Small intestine (tissue), 7 donors: ENCODE measurements at regions not wholly inside any gene's neighbourhood (a gene's known extent, or its start where the extent isn't known, plus 50 kb on each side); places are given as distances from the start of the nearest gene placed in this dataset.

Experiments
- DNase-seq, 2 donors: peaks; one replicate each; pipeline versions ENCODE4 v3.0.0 to v3.0.0-alpha.2; 2013
- FAIRE-seq: peaks from 2 replicates; lab custom pipeline; 2012; peaks lifted over from hg19 to GRCh38; lab: Jason Lieb, UNC
- H3K27ac ChIP-seq, 3 donors: one replicate each; pipeline ENCODE4 v1.5.1; 2013; ENCODE audit warnings: low read length in 2 of 3, mild to moderate bottlenecking in 2 of 3, control low read depth in 1 of 3, inconsistent platforms in 1 of 3, low read depth in 1 of 3, moderate library complexity in 1 of 3
- H3K27me3 ChIP-seq, 3 donors: one replicate each; pipeline ENCODE4 v1.6.1; 2013; ENCODE audit warnings: low read length in 3 of 3, inconsistent platforms in 1 of 3; ENCODE audit not compliant: control insufficient read depth in 3 of 3, insufficient read depth in 3 of 3
- H3K36me3 ChIP-seq, 3 donors: one replicate each; pipeline ENCODE4 v1.6.1; 2013; ENCODE audit warnings: low read length in 3 of 3, inconsistent platforms in 1 of 3, low read depth in 1 of 3, mild to moderate bottlenecking in 1 of 3, moderate library complexity in 1 of 3; ENCODE audit not compliant: control insufficient read depth in 3 of 3, insufficient read depth in 2 of 3
- H3K4me1 ChIP-seq, 3 donors: one replicate each; pipeline ENCODE4 v1.6.1; 2013; ENCODE audit warnings: low read length in 2 of 3, inconsistent platforms in 1 of 3, low read depth in 1 of 3, mild to moderate bottlenecking in 1 of 3, moderate library complexity in 1 of 3; ENCODE audit not compliant: control insufficient read depth in 3 of 3, insufficient read depth in 2 of 3
- H3K4me3 ChIP-seq, 3 donors: one replicate each; pipeline ENCODE4 v1.5.1; 2013; ENCODE audit warnings: low read length in 3 of 3, control low read depth in 1 of 3, inconsistent platforms in 1 of 3, low read depth in 1 of 3, mild to moderate bottlenecking in 1 of 3, moderate library complexity in 1 of 3
- H3K9me3 ChIP-seq, 2 donors: one replicate each; pipeline ENCODE4 v1.6.1; 2013; ENCODE audit warnings: low read depth in 1 of 2, low read length in 1 of 2; ENCODE audit not compliant: control insufficient read depth in 2 of 2, insufficient read depth in 1 of 2
- WGBS, 3 donors: extraction: QIAGEN DNeasy Blood & Tissue Kit; methylation state at CpG; one replicate each; pipeline ENCODE4 v1.1.7; 2013; 5-methylcytosine and 5-hydroxymethylcytosine counted together
- donor health status: healthy with polysubstance abuse.
- donor health status: control.
- donor health status: control.
- donor health status: Bipolar disorder and iron deficiency.
- donor health status: healthy.

GRCh38 chr18:38305961-38306360 is 740.4 kb upstream of the CELF4 start:
- WGBS, 3 donors, result 78 to 89% (median 80%) methylated on average over 4 of the region's 4 CpGs
- no peak for DNase-seq
- H3K36me3 ChIP-seq, result no peaks in the 10 kb centered on the region
- H3K4me3 ChIP-seq, result no peak overlapping the region
- H3K9me3 ChIP-seq, result no peaks in the 10 kb centered on the region
- H3K27me3 ChIP-seq, result no peaks in the 10 kb centered on the region
- no peaks in the 10 kb centered on the region for H3K4me1 ChIP-seq
- no peak overlapping the region for H3K27ac ChIP-seq
- no peak for FAIRE-seq

GRCh38 chr18:38301621-38302020 is 736.0 kb upstream of the CELF4 start:
- no peaks in the 10 kb centered on the region for H3K36me3 ChIP-seq
- FAIRE-seq (no peak), DNase-seq (no peak)
- H3K4me1 ChIP-seq, result no peaks in the 10 kb centered on the region
- no peaks in the 10 kb centered on the region for H3K9me3 ChIP-seq
- no peak overlapping the region for H3K27ac ChIP-seq
- H3K4me3 ChIP-seq, result no peak overlapping the region
- H3K27me3 ChIP-seq, result no peaks in the 10 kb centered on the region

DNA sequence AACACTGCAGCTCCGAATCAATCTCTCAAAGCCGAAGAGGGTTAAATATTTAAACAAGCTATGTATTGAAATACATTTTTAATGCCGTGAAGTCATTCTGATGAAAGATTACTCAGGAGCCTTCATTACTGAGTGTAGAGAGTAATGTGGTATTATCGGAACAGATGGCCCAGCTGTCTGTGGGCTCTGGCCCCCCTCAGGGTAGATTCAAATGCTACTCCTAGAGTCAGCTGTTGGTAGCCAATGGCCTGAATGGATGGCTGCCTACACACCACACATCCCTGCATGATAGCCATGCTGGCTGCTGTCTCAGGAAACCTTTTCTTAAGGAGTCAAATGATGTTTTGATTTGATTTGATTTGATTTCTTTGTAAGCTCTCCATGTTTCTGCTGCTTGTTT is 732.3 kb upstream of the CELF4 start:
- Histone ChIP-seq H3K4me3 (no peak overlapping the region), H3K4me1 (no peaks in the 10 kb centered on the region), H3K36me3 (no peaks in the 10 kb centered on the region), H3K9me3 (no peaks in the 10 kb centered on the region), H3K27me3 (no peaks in the 10 kb centered on the region), H3K27ac (no peak overlapping the region)
- DNase-seq (no peak), FAIRE-seq (no peak)
- 69 to 85% (median 78%) methylated on average over 4 of the region's 4 CpGs for WGBS, 3 donors

DNA sequence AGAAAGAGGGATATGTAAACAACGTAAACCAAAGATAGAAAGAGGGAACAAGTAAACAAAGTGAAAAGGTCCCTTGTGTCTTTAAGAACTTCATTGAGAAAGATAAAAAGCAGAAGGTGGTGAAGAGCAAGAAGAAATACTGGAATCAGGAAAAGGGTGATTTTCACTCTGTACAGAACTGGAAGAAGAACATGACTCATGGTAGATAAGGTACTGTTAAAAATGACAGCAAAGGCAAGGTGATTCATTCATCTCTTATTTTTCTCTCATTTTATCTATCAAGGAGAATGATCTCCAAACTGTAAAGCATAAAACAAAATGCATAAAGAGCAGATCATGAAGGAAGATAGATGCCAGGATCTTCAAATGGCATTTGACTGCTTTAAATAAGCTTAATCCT is 724.6 kb upstream of the CELF4 start:
- 75 to 83% (median 80%) methylated on average over 1 of the region's 1 CpG for WGBS, 3 donors
- no peaks in the 10 kb centered on the region for H3K4me1 ChIP-seq
- DNase-seq, result no peak
- no peak overlapping the region for H3K27ac ChIP-seq
- no peaks in the 10 kb centered on the region for H3K27me3 ChIP-seq
- no peak for FAIRE-seq
- H3K4me3 ChIP-seq, result no peak overlapping the region
- H3K9me3 ChIP-seq, result no peaks in the 10 kb centered on the region
- H3K36me3 ChIP-seq, result no peaks in the 10 kb centered on the region

DNA sequence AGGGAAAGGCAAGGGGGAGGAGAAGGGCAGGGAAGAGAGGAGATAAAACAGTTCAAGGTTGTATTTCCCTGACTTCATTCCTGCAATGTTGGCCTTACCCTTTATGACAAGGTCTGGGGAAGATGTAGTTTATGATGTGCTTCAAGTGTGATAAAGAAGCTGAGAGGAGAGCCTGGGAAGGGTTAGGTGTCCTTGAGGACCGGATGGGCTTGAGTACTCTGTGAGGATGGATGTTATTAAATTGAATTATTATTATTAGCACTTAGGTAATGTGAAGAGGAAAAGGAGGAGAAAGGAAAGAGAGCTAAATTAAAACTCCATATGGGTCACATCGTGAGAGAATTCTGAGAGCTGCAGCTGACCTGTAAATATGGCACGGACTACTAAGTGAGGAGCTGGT is 719.4 kb upstream of the CELF4 start:
- no peak for FAIRE-seq
- WGBS, 3 donors, result 73 to 83% (median 73%) methylated on average over 3 of the region's 3 CpGs
- no peaks in the 10 kb centered on the region for H3K27me3 ChIP-seq

DNA sequence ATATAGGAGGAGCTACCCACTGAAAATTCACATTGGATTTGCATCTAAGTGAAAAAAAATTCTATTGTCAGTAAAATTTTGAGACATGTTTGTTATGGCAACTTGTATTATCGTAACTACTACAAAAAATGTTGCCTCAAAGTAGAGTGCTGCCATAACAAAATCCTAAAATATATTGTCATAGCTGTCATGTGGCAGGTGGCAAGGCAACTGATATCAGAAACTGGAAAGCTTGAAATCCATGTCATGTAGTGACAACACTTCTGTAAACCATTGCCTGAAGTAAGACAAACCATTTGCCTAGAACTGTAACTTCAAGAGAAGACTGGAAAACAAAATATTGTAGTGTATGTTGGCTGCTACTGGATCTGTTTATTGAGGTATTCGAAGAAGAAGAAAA is 697.5 kb upstream of the CELF4 start:
- no peaks in the 10 kb centered on the region for H3K27me3 ChIP-seq
- DNase-seq, result no peak
- 72 to 86% (median 75%) methylated on average over 2 of the region's 2 CpGs for WGBS, 3 donors
- no peak for FAIRE-seq
- H3K4me3 ChIP-seq, result no peak overlapping the region
- no peaks in the 10 kb centered on the region for H3K4me1 ChIP-seq
- H3K36me3 ChIP-seq, result no peaks in the 10 kb centered on the region
- H3K27ac ChIP-seq, result no peak overlapping the region
- no peaks in the 10 kb centered on the region for H3K9me3 ChIP-seq

More for the DNA sequence above, 719.4 kb upstream of the CELF4 start:
- H3K4me1 ChIP-seq, result no peaks in the 10 kb centered on the region
- no peaks in the 10 kb centered on the region for H3K36me3 ChIP-seq
- no peak for DNase-seq
- H3K9me3 ChIP-seq, result no peaks in the 10 kb centered on the region
- H3K4me3 ChIP-seq, result no peak overlapping the region
- H3K27ac ChIP-seq, result no peak overlapping the region

GRCh38 chr18:38262661-38263060 is 697.1 kb upstream of the CELF4 start:
- H3K27ac ChIP-seq, result no peak overlapping the region
- no peak overlapping the region for H3K4me3 ChIP-seq
- no peaks in the 10 kb centered on the region for H3K4me1 ChIP-seq
- H3K9me3 ChIP-seq, result no peaks in the 10 kb centered on the region
- no peaks in the 10 kb centered on the region for H3K27me3 ChIP-seq
- DNase-seq (no peak), FAIRE-seq (no peak)
- no peaks in the 10 kb centered on the region for H3K36me3 ChIP-seq

DNA sequence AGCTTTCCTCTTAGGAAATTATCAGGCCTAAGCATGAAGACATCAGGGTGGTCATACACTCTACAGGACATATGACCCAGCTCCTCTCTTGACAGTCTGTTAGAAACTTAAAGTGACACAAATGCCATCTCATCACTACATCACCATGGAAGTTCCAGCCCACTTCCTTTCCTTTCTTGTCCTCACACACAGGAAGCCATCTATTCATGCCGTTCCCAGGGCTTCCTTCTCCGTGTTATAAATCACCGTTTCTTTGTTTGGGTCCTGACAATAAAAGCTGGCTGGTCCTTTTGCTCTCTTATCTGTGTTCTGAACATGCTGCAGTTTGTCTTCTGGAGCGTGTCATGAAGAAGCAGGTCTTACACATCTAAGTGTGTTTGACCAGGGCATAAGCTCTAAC is 692.1 kb upstream of the CELF4 start:
- no peak overlapping the region for H3K4me3 ChIP-seq
- H3K9me3 ChIP-seq, result no peaks in the 10 kb centered on the region
- no peak for FAIRE-seq
- WGBS, 3 donors, result 26 to 42% (median 36%) methylated on average over 4 of the region's 4 CpGs
- no peak for DNase-seq
- H3K27me3 ChIP-seq, result no peaks in the 10 kb centered on the region
- H3K27ac ChIP-seq, result no peak overlapping the region
- H3K36me3 ChIP-seq, result no peaks in the 10 kb centered on the region
- no peaks in the 10 kb centered on the region for H3K4me1 ChIP-seq

GRCh38 chr18:38256366-38256765 is 690.8 kb upstream of the CELF4 start:
- Histone ChIP-seq H3K9me3 (no peaks in the 10 kb centered on the region), H3K27me3 (no peaks in the 10 kb centered on the region), H3K4me1 (no peaks in the 10 kb centered on the region), H3K36me3 (no peaks in the 10 kb centered on the region), H3K4me3 (no peak overlapping the region), H3K27ac (no peak overlapping the region)
- DNase-seq, result no peak
- WGBS, 3 donors, result 51 to 56% (median 52%) methylated on average over 2 of the region's 2 CpGs
- FAIRE-seq, result no peak
